ENCODE measurements at regions not wholly inside any gene's neighbourhood (a gene's known extent, or its start where the extent isn't known, plus 50 kb on each side); places are given as distances from the start of the nearest gene placed in this dataset.

DNA sequence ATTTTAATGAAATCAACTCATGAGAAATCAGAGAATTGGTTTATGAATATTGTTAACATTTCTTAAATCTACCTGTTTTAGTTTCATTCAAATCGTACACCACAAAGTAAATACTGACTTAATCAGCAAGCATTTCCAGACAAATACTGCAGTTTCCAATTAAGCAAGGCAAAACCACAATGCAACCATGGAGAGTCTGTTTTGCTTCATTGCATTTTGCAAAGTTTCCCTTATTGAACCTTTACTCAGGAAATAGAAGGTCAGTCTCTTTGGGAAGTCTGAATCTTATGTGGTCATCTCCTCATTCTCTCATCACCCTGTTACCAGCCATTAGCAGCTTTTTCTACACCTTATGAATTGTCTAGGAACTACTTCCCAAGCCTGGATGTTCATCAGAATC lies 400.5 kb downstream of the IPMK start:
- no peak for TF ChIP-seq CTCF (IDR thresholded peaks at IDR 0.05)
- TF ChIP-seq POLR2A (IDR thresholded peaks at IDR 0.05) = no peak
- TF ChIP-seq EP300 (IDR thresholded peaks at IDR 0.05) = no peak

Measured in tibial nerve (tissue), 4 donors.